Astrocyte (in vitro differentiated cells and primary cell): ENCODE measurements at regions not wholly inside any gene's neighbourhood (a gene's known extent, or its start where the extent isn't known, plus 50 kb on each side); places are given as distances from the start of the nearest gene placed in this dataset.

Experiments used
- DNase-seq: peaks from one replicate; pipeline ENCODE4 v3.0.0-alpha.2; 2010; ENCODE audit warnings: low read depth
- FAIRE-seq: peaks from 2 replicates; lab custom pipeline; 2011; peaks lifted over from hg19 to GRCh38; lab: Jason Lieb, UNC
- H2AFZ ChIP-seq: 2 replicates; pipeline ENCODE4 v1.6.0; 2012; ENCODE audit warnings: low read depth, low read length, inconsistent platforms
- H3K27ac ChIP-seq: 2 replicates; pipeline ENCODE4 v1.5.1; 2011; ENCODE audit warnings: low read depth, low read length, inconsistent platforms
- H3K27me3 ChIP-seq: 2 replicates; pipeline ENCODE4 v1.6.0; 2011; ENCODE audit warnings: low read length, inconsistent platforms; ENCODE audit not compliant: insufficient read depth
- H3K36me3 ChIP-seq: 2 replicates; pipeline ENCODE4 v1.5.1; 2011; ENCODE audit warnings: low read length, inconsistent platforms; ENCODE audit not compliant: insufficient read depth
- H3K4me1 ChIP-seq: 2 replicates; pipeline ENCODE4 v1.5.1; 2011; ENCODE audit warnings: low read length, inconsistent platforms; ENCODE audit not compliant: insufficient read depth
- H3K4me2 ChIP-seq: 2 replicates; pipeline ENCODE4 v1.6.0; 2012; ENCODE audit warnings: low read length, inconsistent platforms
- H3K4me3 ChIP-seq: 2 replicates; pipeline ENCODE4 v1.5.1; 2011; ENCODE audit warnings: low read depth, mild to moderate bottlenecking, low read length, inconsistent platforms; ENCODE audit not compliant: insufficient read depth
- H3K79me2 ChIP-seq: 2 replicates; pipeline ENCODE4 v1.6.0; 2012; ENCODE audit warnings: mild to moderate bottlenecking, low read length, inconsistent platforms; ENCODE audit not compliant: insufficient read depth
- H3K9ac ChIP-seq: 2 replicates; pipeline ENCODE4 v1.6.0; 2012; ENCODE audit warnings: mild to moderate bottlenecking, low read length, inconsistent platforms
- H3K9me3 ChIP-seq: 2 replicates; pipeline ENCODE4 v1.5.1; 2012; ENCODE audit warnings: low read depth, mild to moderate bottlenecking, low read length, inconsistent platforms; ENCODE audit not compliant: insufficient read depth
- H4K20me1 ChIP-seq: 2 replicates; pipeline ENCODE4 v1.6.0; 2012; ENCODE audit warnings: low read length, inconsistent platforms; ENCODE audit not compliant: insufficient read depth
- H3K27ac Mint-ChIP-seq: one replicate; pipeline ENCODE4 v1.8.0; 2021; ENCODE audit warnings: mild to moderate bottlenecking, mixed read lengths; ENCODE audit not compliant: unreplicated experiment
- H3K27me3 Mint-ChIP-seq: one replicate; pipeline ENCODE4 v1.8.0; 2021; ENCODE audit warnings: low read depth, mixed read lengths; ENCODE audit not compliant: unreplicated experiment
- H3K36me3 Mint-ChIP-seq: one replicate; pipeline ENCODE4 v1.8.0; 2021; ENCODE audit warnings: low read depth, mixed read lengths; ENCODE audit not compliant: unreplicated experiment
- H3K4me1 Mint-ChIP-seq: one replicate; pipeline ENCODE4 v1.8.0; 2021; ENCODE audit warnings: low read depth, mixed read lengths; ENCODE audit not compliant: unreplicated experiment
- H3K4me3 Mint-ChIP-seq: one replicate; pipeline ENCODE4 v1.8.0; 2021; ENCODE audit warnings: mild to moderate bottlenecking, moderate library complexity, mixed read lengths; ENCODE audit not compliant: unreplicated experiment
- H3K9me3 Mint-ChIP-seq: one replicate; pipeline ENCODE4 v1.8.0; 2021; ENCODE audit warnings: mild to moderate bottlenecking, mixed read lengths; ENCODE audit not compliant: unreplicated experiment
- EZH2 ChIP-seq: IDR thresholded peaks from 2 replicates; pipeline ENCODE4 v1.6.1; 2012; ENCODE audit warnings: mild to moderate bottlenecking, low read length, inconsistent platforms; ENCODE audit not compliant: insufficient read depth
- TF ChIP-seq, protein P1 (sequence below): IDR thresholded peaks from 2 replicates; pipeline ENCODE4 v1.5.1; 2011; ENCODE audit warnings: low read depth, mild to moderate bottlenecking, inconsistent platforms, low read length, moderate library complexity; ENCODE audit not compliant: insufficient read depth

DNA sequence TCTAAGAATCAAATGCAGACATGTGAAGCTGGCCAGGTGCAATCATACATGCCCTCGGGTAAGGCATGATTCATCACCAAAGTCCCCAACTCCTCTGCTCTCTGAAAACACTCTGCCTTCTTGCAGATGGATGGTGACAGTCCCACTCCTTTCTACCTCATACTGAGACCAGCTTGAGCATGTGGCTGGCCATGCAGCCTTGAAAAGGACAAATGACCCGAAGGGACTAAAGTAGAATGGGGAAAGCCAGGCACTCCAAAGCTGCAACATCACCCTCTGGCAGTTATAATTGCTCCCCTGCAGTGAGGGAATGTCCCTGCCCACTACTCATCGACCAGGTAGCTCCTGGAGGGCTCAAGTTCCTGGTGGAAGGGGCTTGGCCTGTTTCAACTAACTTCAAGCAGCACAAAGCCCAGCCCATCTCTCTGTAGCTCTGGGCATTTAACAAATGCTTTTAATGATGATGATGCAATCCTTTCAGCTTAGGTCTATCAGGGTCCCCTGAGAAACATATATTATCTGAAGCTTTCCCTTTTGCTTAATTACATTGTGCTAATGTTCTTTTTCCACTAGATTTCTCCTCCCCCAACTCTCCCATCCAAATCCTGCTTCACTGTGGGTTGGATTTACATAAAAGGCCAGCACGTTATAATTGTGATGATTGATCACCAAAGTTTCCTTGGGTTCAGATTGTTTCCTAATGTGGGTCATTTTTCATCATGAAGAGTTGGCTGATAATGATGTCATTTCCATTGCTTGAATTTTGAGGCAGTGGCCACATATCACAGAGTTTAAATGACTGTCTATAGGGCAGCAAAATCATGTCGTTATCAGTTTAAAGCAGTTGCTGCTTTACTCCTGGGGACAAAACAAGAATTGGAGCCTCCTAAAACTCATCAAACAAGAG lies 436.5 kb upstream of the SLC30A5 start:
- no peaks in the 10 kb centered on the region for H3K4me1 ChIP-seq
- Mint-ChIP-seq H3K4me3 (no peak overlapping the region), H3K4me1 (peaks cover 3% of the 10 kb centered on the region), H3K27me3 (no peaks in the 10 kb centered on the region), H3K9me3 (peaks cover 1% of the 10 kb centered on the region), H3K27ac (no peak overlapping the region), H3K36me3 (peaks cover 3% of the 10 kb centered on the region)
- H3K36me3 ChIP-seq, result no peaks in the 10 kb centered on the region
- no peak overlapping the region for H3K4me3 ChIP-seq
- no peaks in the 10 kb centered on the region for H3K27me3 ChIP-seq
- no peak overlapping the region for H3K27ac ChIP-seq
- H4K20me1 ChIP-seq, result no peaks in the 10 kb centered on the region
- no peaks in the 10 kb centered on the region for H3K9me3 ChIP-seq
- H3K4me2 ChIP-seq, result no peak overlapping the region
- H2AFZ ChIP-seq, result no peak overlapping the region
- H3K79me2 ChIP-seq, result no peaks in the 10 kb centered on the region
- FAIRE-seq (no peak), DNase-seq (peak; percentile 6)
- TF ChIP-seq EZH2, result no peak
- TF ChIP-seq, protein P1, sequence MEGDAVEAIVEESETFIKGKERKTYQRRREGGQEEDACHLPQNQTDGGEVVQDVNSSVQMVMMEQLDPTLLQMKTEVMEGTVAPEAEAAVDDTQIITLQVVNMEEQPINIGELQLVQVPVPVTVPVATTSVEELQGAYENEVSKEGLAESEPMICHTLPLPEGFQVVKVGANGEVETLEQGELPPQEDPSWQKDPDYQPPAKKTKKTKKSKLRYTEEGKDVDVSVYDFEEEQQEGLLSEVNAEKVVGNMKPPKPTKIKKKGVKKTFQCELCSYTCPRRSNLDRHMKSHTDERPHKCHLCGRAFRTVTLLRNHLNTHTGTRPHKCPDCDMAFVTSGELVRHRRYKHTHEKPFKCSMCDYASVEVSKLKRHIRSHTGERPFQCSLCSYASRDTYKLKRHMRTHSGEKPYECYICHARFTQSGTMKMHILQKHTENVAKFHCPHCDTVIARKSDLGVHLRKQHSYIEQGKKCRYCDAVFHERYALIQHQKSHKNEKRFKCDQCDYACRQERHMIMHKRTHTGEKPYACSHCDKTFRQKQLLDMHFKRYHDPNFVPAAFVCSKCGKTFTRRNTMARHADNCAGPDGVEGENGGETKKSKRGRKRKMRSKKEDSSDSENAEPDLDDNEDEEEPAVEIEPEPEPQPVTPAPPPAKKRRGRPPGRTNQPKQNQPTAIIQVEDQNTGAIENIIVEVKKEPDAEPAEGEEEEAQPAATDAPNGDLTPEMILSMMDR, result no peak
- H3K9ac ChIP-seq, result no peak overlapping the region

DNA sequence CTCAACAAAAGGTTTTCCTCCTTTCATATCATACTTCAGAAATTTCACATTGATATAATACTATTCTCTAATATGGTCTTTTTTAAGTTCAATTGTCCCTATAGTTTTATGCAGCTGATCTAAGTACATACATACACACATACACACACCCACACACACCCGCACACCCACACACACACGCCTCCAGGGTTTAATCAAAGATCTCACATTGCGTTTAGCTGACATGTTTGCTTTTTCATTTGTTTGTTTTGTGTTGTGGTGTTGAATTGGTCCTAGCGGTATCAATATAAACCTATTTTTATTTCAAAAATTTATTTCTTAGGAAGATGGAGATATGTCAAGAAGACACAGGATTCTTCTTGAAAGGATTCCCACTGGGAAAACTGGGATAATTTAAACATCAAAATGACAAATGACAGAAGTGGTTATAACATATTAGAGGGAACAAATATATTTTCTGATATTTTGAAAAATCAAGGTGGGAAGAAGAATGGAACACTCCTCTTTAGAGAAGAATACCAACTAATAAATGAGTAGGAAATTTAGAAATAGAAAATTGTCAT lies 434.9 kb upstream of the SLC30A5 start:
- no peak overlapping the region for H3K4me3 Mint-ChIP-seq
- Histone ChIP-seq H3K9ac (no peak overlapping the region), H3K4me1 (no peaks in the 10 kb centered on the region), H3K9me3 (no peaks in the 10 kb centered on the region), H3K4me3 (no peak overlapping the region), H3K4me2 (no peak overlapping the region), H3K27ac (no peak overlapping the region), H3K79me2 (no peaks in the 10 kb centered on the region), H4K20me1 (no peaks in the 10 kb centered on the region), H3K36me3 (no peaks in the 10 kb centered on the region), H3K27me3 (no peaks in the 10 kb centered on the region), H2AFZ (no peak overlapping the region)
- H3K27ac Mint-ChIP-seq, result no peak overlapping the region
- TF ChIP-seq EZH2, result no peak
- TF ChIP-seq, protein P1, result no peak
- no peaks in the 10 kb centered on the region for H3K27me3 Mint-ChIP-seq
- H3K4me1 Mint-ChIP-seq, result peaks cover 3% of the 10 kb centered on the region
- DNase-seq (no peak), FAIRE-seq (no peak)
- H3K9me3 Mint-ChIP-seq, result peaks cover 1% of the 10 kb centered on the region
- H3K36me3 Mint-ChIP-seq, result peaks cover 3% of the 10 kb centered on the region
